Stimulated activated CD4-positive, alpha-beta T cell treated with anti-CD3 and anti-CD28 coated beads, Interleukin-12 subunit alpha, Interleukin-12 subunit beta, amount 100 ng/mL, for 48 hours (primary cell): ENCODE measurements at regions not wholly inside any gene's neighbourhood (a gene's known extent, or its start where the extent isn't known, plus 50 kb on each side); places are given as distances from the start of the nearest gene placed in this dataset.
"Not testable (repeated sequence)": the region's sequence is repeated elsewhere in the genome, so short reads cannot be mapped to it uniquely, and the experiment has no call there.

ENCODE experiments used
- DNase-seq, 3 donors: peaks; one replicate each; pipeline ENCODE4 v3.0.0-alpha.2; 2020; ENCODE audit warnings: low read depth in 2 of 3, low spot score in 1 of 3

GRCh38 chr2:113341191-113341869, 62.6 kb upstream of the PAX8 start:
- no peak for DNase-seq

- DNase-seq: no peak
Measured at GRCh38 chr2:113337809-113338208, 59.1 kb upstream of the PAX8 start.

- not testable (repeated sequence) for DNase-seq
Measured at GRCh38 chr2:113336040-113336439, 57.3 kb upstream of the PAX8 start.

- no peak for DNase-seq
Measured at GRCh38 chr2:113334147-113334546, 55.4 kb upstream of the PAX8 start.

GRCh38 chr2:113333735-113334134, 55.0 kb upstream of the PAX8 start:
- DNase-seq: not testable (repeated sequence)

GRCh38 chr2:113330060-113330767, 51.5 kb upstream of the PAX8 start:
- not testable (repeated sequence) for DNase-seq

- not testable (repeated sequence) for DNase-seq
Measured at GRCh38 chr2:113328973-113329372, 50.3 kb upstream of the PAX8 start.

GRCh38 chr2:113328572-113328971, 49.9 kb upstream of the PAX8 start:
- DNase-seq: not testable (repeated sequence)
